ENCODE measurements at regions not wholly inside any gene's neighbourhood (a gene's known extent, or its start where the extent isn't known, plus 50 kb on each side); places are given as distances from the start of the nearest gene placed in this dataset.

GRCh38 chr6:154649721-154650120 lies 83.5 kb upstream of the SCAF8 start:
- TF ChIP-seq CTCF (conservative IDR thresholded peaks at IDR 0.05), result no peak
- no peak for TF ChIP-seq EZH2 (IDR thresholded peaks at IDR 0.05; ENCODE audit: low read depth)
